ENCODE measurements at regions not wholly inside any gene's neighbourhood (a gene's known extent, or its start where the extent isn't known, plus 50 kb on each side); places are given as distances from the start of the nearest gene placed in this dataset.

DNA sequence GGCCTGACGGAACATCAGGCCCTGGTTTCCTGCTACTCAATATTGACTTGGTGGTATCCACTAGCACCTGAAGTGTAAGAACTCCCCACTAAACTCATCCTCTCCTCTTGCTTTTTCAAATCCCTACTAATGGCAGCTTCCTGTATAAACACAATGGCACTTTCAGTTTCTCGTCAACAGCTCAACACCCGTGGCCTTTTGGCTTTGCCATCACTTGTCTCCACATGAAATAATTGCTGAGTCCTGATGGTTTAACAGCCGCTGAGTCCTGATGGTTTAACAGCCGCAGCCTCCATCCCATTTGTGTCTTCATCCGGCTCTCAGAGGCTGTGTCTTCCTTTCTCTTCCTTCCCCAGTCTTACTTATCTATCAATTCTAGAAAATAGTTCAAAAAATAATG, 261.4 kb upstream of the PITRM1 start:
- in situ Hi-C loops (cut with MboI; ENCODE audit: low sequenced_read_pairs): no loop called here

- in situ Hi-C loops (cut with MboI; ENCODE audit: low sequenced_read_pairs): no loop called here
Observed at GRCh38 chr10:3433131-3433530, 260.5 kb upstream of the PITRM1 start.

- in situ Hi-C loops (cut with MboI; ENCODE audit: low sequenced_read_pairs): no loop called here
Observed at GRCh38 chr10:3432081-3432825, 259.7 kb upstream of the PITRM1 start.

DNA sequence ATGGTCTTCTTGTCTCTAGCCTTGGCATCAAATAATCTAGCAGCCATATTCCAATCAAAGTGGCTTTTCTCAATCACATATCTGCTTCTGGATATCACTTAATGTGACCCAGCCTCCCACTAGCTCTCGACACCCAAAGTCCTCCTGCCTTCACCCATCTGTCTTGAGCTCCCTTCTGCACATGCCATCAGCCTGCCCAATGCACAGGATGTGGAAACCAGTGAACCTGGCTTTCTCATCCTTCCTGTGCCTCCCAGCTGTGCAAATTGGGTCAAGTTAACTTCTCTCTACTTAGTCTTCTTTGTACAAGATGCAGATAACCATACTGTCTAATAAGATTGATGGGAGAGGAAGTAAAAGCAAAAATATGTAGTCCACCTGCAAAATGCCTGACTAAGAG, 257.9 kb upstream of the PITRM1 start:
- in situ Hi-C loops (cut with MboI; ENCODE audit: low sequenced_read_pairs): no loop called here

GRCh38 chr10:3429676-3430075, 257.1 kb upstream of the PITRM1 start:
- in situ Hi-C loops (cut with MboI; ENCODE audit: low sequenced_read_pairs): no loop called here

DNA sequence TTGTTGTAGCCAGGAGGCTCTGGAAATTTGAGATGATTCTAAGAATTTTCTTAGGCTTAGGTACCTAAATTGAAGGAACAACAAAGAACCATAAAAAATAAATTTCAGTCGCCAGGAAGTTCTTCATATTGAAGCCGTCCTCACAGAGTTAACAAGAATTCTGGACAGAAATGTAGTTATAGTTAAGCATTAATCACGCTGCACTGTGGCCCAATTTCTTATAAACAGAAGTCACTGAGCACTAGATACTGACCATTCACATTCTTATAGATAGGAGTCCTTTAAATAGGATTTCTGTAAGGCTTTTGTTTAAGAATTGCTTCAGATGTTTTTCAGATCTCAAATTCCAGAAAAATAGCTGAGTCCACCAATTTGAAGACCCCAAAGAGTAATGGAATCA, 256.2 kb upstream of the PITRM1 start:
- in situ Hi-C loops (cut with MboI; ENCODE audit: low sequenced_read_pairs): no loop called here

- in situ Hi-C loops (cut with MboI; ENCODE audit: low sequenced_read_pairs): no loop called here
Observed at GRCh38 chr10:3427950-3428354, 255.4 kb upstream of the PITRM1 start.

- in situ Hi-C loops (cut with MboI; ENCODE audit: low sequenced_read_pairs): no loop called here
Observed at GRCh38 chr10:3427347-3427746, 254.8 kb upstream of the PITRM1 start.

DNA sequence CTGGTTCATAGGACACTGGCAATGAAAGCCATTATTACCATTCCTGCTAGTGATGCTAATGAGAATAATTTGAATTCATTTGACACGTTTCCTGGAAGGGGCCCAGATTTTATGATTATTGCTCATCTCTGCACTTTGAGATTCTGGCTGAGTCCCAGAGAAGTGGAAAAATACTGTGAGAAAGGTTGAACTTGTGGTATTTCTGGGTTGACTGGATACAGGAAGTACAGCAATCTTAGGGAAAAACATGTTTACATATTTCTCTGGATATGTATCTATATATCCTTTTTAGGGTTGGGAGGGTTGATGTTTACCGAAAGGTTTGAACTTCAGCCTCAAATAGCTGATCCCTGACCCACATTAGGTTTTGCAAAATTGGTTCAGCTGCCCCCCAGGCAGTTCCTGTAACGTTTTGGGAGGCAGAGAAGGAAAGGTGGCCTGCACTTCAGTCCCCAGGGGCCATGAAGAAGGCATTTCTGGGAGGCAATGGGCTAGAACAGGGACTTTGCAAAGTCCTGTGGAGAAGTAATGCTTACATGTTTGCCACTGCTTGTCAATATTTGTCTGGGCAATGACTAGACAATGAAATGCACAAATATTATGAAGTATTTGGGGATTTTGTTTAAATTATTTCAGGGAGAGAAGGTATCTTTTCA, 253.7 kb upstream of the PITRM1 start:
- in situ Hi-C loops (cut with MboI; ENCODE audit: low sequenced_read_pairs): no loop called here

GRCh38 chr10:3425716-3426115, 253.1 kb upstream of the PITRM1 start:
- in situ Hi-C loops (cut with MboI; ENCODE audit: low sequenced_read_pairs): no loop called here

DNA sequence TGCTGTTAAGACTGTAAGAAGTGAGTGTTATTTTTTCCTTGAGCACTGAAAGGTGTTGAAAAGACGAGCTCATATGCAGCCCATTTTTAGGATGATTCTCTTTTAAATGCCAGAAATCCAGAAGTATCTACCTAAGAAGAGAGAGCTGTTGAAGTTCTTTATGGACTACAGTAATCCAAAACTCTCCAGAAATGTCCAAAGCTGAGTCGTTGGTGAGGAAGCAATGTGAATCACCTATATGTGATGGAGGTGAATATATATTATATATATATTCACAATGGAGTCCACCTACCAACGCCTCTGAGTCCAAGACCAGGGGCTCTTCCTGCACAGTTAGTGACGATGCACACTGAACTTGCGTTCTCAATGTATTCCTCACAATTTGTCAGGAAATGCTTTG, 252.7 kb upstream of the PITRM1 start:
- in situ Hi-C loops (cut with MboI; ENCODE audit: low sequenced_read_pairs): no loop called here

- in situ Hi-C loops (cut with MboI; ENCODE audit: low sequenced_read_pairs): no loop called here
Observed at GRCh38 chr10:3424111-3424851, 251.7 kb upstream of the PITRM1 start.

GRCh38 chr10:3423384-3423783, 250.8 kb upstream of the PITRM1 start:
- in situ Hi-C loops (cut with MboI; ENCODE audit: low sequenced_read_pairs): no loop called here

- in situ Hi-C loops (cut with MboI; ENCODE audit: low sequenced_read_pairs): no loop called here
Observed at GRCh38 chr10:3422282-3422681, 249.7 kb upstream of the PITRM1 start.

DNA sequence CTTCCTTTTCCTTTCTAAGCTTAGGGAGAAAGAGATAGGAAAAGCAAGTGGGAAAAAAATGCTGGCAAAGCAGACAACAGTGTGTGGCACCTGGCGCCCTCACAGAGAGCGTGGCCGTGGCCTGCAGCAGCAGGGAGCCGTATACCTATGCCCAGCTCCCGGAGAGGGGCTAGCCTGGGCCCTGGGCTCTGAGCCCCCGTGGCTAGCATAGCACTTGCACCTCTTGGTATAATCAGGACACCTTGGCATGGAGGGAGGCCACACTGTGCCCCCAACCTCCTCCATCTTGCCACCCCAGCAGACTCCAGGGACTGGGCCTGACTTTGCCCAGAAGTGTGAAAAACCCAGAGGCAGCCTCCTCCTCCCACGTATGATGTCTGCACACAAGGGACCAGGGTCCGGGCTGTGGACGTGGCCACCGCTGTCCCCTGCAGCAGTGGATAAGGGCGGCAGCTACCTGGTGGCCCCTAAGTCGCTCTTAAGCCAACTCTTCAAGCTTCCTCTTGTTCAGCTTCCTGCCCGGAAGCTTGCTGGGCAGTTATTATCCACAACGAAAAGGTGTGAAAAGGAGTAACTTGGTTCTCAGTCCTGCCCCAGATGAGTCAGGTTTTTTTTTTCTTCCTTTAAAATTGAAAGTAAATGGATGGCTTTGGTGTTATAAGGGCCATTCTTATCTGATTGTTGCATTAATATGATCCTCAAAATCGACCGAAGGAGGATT, 249.1 kb upstream of the PITRM1 start:
- in situ Hi-C loops (cut with MboI; ENCODE audit: low sequenced_read_pairs): no loop called here

GRCh38 chr10:3420527-3421469, 248.2 kb upstream of the PITRM1 start:
- in situ Hi-C loops (cut with MboI; ENCODE audit: low sequenced_read_pairs): no loop called here

DNA sequence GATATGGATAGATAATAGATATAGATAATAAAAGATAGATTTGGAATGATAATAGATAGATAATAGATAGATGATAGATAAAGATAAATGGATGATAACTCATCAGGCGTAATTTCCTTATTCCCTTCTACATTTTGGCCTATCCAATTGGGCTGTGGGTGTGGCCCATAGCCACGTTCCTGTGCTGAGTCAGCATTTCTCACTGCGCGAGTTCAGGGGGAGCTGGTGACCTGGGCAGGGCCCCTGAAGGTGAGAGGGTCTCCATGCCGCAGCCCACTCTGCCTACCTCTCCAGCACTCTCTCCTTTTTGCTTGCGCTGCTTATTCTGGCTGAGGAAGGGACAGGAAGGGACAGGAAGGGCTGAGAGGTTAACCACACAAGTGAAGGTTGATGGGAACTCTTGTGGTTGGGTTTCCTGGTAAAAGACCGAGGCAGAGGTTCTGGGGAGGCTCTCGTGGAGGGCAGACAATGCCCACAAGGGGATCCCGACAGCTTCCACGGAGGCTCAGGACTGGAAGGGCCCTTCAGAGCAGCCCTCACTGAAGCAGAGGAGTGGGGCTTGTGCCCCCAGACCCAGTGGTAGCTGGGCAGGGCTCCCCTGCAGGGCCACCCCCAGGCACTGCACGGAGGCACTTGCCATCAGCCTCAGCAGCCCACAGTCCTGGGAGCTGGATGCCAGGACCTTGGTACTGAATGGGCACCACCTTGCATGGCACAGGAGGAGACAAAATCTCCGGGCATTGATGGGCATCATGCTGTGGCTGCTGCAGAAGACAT, 247.3 kb upstream of the PITRM1 start:
- in situ Hi-C loops (cut with MboI; ENCODE audit: low sequenced_read_pairs): no loop called here

- in situ Hi-C loops (cut with MboI; ENCODE audit: low sequenced_read_pairs): no loop called here
Observed at GRCh38 chr10:3418926-3419325, 246.3 kb upstream of the PITRM1 start.

GRCh38 chr10:3418041-3418754, 245.6 kb upstream of the PITRM1 start:
- in situ Hi-C loops (cut with MboI; ENCODE audit: low sequenced_read_pairs): no loop called here
